ENCODE measurements at regions not wholly inside any gene's neighbourhood (a gene's known extent, or its start where the extent isn't known, plus 50 kb on each side); places are given as distances from the start of the nearest gene placed in this dataset.
"Not testable (repeated sequence)": the region's sequence is repeated elsewhere in the genome, so short reads cannot be mapped to it uniquely, and the experiment has no call there.

DNA sequence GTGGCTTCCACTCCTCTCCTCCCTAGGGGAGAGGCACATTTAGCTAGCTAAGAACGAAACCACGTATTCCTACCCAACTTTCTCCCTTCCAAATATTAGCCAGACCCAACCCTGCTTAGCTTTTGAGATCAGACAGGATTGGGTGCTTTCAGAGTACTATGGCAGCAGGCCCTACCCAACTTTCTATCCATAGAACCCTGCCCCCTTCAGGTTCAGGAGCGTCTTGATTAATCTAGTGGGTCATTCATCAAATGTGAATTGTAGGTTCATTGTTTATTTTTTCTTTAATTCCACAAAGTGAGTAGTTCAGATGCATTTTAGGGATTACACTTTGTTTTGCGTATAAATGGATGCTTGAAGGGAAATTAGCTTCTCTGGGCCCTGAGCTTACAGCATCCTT, 188.3 kb downstream of the MIB1 start:
- no peak for DNase-seq

GRCh38 chr18:21930177-21930576, 189.6 kb downstream of the MIB1 start:
- no peak for DNase-seq

DNA sequence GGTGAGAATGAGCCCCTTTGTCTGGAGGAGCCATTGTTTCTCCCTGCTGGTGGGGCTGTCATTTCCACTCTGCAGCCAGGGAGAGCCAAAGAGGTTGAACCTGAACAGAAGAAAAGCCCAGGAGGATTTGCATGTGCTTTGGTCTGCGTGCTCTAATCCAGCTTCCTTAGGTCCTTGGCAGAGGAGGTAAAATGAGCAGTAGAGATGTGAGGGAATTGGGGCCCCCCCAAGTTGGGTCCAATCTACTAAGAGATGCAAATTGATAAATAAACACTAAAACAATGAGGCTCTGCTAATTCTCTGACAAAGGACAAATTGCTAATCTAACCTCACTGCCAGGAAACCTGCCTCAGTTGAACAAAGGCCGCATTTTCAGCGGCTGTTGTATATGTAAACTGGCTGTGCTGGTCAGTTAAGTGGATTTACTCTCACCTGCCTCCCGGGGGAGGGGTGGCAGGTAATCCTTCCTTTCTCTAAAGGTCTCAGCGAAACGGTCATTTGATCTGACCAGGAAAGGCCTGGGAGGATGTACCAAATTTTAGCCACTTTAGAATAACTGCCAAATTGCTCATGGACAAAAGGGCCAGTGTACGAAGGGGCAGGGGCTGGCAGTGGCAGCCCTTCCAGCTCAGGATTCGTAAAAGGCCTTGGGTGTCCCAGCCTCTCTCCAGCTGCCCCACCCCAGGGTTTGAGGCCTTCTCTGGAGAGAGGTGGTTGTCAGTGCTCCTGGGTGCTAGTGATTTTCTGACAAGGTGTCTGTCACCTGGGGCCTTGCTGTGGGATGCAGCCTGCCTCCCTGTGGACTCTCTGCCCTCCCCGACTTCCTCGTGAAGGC, 193.6 kb downstream of the MIB1 start:
- no peak for DNase-seq

DNA sequence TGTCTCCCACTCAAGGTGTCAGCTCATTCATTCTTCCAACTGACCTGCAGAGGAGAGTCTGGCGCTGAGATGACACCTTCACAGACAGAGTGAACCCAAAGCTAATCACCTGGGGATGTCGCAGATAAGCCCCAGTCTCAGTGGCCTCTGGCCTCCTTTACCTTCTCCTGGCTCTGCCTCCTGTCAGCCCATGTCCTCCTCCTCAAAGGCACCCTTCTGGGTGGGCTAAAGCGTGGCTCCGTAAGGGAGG, 194.1 kb downstream of the MIB1 start:
- no peak for DNase-seq

- DNase-seq: no peak
These were observed 202.9 kb downstream of the MIB1 start for GRCh38 chr18:21943456-21943855.

- DNase-seq: no peak
These were observed 208.9 kb downstream of the MIB1 start for GRCh38 chr18:21949326-21950015.

- peak in 40 of 58 donors; percentile 0 to 71 (median 16) for DNase-seq
These were observed 213.4 kb upstream of the GATA6 start for GRCh38 chr18:21955757-21956652.

DNA sequence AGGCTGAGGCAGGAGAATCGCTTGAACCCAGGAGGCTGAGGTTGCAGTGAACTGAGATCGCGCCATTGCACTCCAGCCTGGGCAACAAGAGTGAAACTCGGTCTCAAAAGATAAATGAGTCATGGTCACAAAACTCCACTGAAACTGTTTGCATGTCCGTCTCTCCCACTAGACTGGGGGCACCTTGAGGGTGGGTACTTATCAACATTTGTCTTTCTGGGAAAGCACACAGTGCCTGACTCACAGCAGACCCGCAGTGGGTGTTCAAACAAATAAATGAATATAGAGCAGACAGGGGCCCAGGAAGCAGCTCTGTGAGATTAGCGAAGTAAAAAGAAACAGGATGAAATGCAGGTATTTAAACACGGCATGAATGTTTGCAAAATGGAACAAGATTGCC, 211.1 kb upstream of the GATA6 start:
- DNase-seq: no peak

- DNase-seq: no peak
These were observed 210.5 kb upstream of the GATA6 start for GRCh38 chr18:21958707-21959450.

GRCh38 chr18:21960189-21960588, 209.2 kb upstream of the GATA6 start:
- no peak for DNase-seq

DNA sequence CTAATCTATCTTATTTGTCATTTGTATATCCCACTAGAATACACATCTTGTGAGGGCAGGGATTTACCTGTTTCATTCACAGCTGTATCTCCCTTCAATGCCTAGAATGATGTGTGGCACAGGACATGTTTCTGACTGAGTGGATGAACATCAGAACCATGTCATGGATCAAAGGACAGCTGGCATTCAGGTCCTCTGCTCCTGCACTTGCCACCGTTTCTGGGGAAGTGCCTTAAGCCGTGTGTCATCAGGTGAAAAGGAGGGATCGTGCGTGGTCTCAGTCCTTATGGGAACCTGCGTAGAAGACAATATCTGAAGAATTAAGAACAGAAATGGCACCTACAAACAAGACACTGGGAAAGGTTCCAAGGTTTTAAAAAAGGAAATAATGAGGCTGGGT, 206.1 kb upstream of the GATA6 start:
- no peak for DNase-seq

DNA sequence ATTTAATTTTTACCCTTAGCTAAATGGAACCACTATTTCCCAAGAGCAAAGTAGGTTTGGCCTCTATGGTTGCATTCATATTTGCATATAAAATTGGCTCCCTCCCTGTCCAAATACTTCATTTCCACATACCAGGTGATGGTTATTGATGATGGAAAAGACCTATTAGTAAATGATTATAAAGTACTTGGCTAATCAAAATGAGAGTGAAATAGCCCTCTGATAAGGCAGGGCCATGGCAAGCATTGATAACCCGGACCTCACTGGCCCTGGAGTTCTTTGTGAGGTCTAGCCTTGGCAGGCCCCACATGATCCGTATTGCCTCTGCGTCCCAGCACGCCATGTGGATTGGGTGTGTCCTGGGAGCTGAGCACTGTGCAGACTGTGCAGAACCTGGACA, 201.1 kb upstream of the GATA6 start:
- no peak for DNase-seq

DNA sequence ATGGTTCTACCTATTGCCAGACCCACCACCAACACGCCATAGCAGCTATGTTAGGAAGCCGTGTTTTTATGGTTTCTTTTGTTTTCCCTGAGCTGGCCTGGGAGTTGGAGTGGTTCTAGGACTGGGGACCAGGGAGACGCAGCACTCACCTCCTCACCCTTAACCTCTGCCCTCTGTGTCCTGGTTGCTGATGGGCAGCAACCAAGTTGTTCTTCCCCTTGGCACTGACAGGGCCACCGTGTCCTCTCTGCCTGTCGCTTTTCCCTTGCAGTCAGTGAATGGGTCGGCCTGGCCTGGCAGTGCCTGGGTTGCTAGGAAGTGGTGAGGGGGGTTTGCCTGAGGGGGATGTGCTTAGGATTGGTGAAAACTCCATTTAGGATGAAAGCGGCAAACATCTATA, 197.1 kb upstream of the GATA6 start:
- no peak for DNase-seq

DNA sequence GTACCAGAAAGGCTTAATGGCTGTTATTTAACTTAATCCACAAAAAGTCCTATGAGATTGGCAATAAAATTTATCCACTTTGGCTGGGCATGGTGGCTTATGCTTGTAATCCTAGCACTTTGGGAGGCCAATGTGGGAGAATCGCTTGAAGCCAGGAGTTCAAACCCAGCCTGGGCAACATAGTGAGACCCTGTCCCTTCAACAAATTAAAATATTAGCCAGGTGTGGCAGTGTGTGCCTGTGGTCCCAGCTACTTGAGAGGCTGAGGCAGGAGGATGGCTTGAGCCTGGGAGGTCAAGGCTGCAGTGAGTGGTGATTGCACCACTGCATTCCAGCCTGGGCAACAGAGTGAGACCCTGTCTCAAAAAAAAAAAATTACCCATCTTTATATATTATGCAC, 193.4 kb upstream of the GATA6 start:
- not testable (repeated sequence) for DNase-seq

DNA sequence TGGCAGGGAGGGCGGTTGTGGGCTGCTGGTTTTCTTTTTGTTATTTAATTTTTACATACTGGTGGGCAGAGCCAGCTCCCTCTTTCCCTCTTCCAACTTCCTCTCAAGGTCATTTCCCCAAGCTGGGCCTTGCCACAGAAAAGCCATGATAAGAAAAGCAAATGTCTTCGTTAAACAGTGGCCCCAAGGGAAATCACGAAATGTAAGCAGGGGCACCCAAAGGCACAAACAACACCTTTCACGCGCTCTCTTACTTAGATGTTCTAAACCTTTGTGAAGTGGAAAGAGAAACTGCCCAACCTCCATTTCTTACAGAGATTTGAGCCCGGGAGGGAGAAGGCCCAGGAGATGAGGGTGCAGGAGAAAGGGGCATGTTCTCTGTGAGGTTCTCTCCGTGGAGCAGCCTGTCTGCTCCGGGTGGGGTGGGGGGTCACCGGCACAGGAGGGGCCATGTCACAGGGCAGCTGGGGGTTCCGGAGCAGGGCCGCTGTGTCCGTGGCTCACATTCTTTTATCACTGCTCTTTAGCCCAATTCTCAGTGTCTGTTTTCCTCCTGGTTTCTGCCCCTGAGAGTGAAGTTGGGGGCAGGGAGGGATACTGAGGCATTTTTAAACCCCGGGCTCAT, 190.7 kb upstream of the GATA6 start:
- DNase-seq: no peak

GRCh38 chr18:21979171-21979560, 190.2 kb upstream of the GATA6 start:
- DNase-seq: no peak

GRCh38 chr18:21979759-21980158, 189.6 kb upstream of the GATA6 start:
- no peak for DNase-seq

- DNase-seq: no peak
These were observed 188.6 kb upstream of the GATA6 start for GRCh38 chr18:21980744-21981143.

- not testable (repeated sequence) for DNase-seq
These were observed 187.9 kb upstream of the GATA6 start for GRCh38 chr18:21981489-21981888.

GRCh38 chr18:21991081-21991534, 178.3 kb upstream of the GATA6 start:
- no peak for DNase-seq

- no peak for DNase-seq
These were observed 177.5 kb upstream of the GATA6 start for GRCh38 chr18:21991886-21992285.
